ENCODE measurements at regions not wholly inside any gene's neighbourhood (a gene's known extent, or its start where the extent isn't known, plus 50 kb on each side); places are given as distances from the start of the nearest gene placed in this dataset.

DNA sequence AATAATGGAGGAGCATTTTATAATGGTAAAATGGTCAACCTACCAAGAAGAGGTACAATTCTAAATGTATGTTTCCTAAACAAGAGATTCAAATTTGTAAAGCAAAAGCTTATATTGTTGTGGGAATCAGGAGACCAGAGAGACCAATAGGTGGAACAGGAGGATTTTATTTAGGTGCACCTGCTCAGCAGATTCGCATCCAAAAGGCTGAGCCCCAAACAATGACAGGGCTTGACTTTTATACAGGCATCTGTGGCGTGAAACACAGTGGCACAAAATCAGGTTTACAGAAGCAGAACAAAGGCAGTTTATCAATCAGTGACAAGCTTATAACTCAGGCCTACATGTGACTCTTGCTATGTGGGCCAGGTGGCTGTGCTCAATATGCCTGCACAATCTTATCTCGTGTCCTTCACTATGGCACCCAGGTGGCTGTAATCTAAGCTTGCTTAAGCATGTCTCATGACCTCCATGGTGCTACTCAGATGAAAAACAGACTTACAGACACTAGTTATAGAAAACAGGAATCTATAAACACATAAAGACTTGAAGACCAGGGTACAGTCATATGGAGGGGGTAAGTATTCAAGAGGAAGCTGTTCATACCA is 780.2 kb upstream of the CA10 start:
- Histone ChIP-seq H2AFZ (no peak overlapping the region), H4K20me1 (replicated peaks; ENCODE audit: insufficient read depth) (no peaks in the 10 kb centered on the region), H3K9me2 (ENCODE audit: insufficient read depth) (peaks cover 6% of the 10 kb centered on the region), H3K27ac (ENCODE audit: low read depth) (no peak overlapping the region), H3K36me3 (ENCODE audit: insufficient read depth) (no peaks in the 10 kb centered on the region), H3K79me2 (replicated peaks; ENCODE audit: insufficient read depth) (no peaks in the 10 kb centered on the region), H3K27me3 (ENCODE audit: insufficient read depth) (no peaks in the 10 kb centered on the region), H3K4me3 (no peak overlapping the region), H3F3A (replicated peaks; ENCODE audit: low read depth) (no peaks in the 10 kb centered on the region), H3K4me2 (no peak overlapping the region), H3K4me1 (ENCODE audit: insufficient read depth) (peaks cover 20% of the 10 kb centered on the region)
- Mint-ChIP-seq H3K27ac (no peak overlapping the region), H3K4me1 (peaks cover 13% of the 10 kb centered on the region), H3K4me3 (no peak overlapping the region), H3K9me3 (peaks cover 27% of the 10 kb centered on the region), H3K27me3 (ENCODE audit: insufficient read depth, low read depth, poor library complexity) (no peaks in the 10 kb centered on the region), H3K36me3 (ENCODE audit: low read depth) (peaks cover 19% of the 10 kb centered on the region)
- no peak for TF ChIP-seq ZNF331 (CRISPR knock-in tag; IDR thresholded peaks at IDR 0.05; ENCODE audit: low read depth)
- no peak for TF ChIP-seq STAT1 (IDR thresholded peaks at IDR 0.05; ENCODE audit: unreplicated experiment)
- DNase-seq (ENCODE audit: low spot score) (no peak), ATAC-seq (no peak)

GRCh38 chr17:52930581-52930980 is 772.1 kb upstream of the CA10 start:
- DNase-seq (ENCODE audit: low spot score) = no peak
- no peak for TF ChIP-seq POLR2AphosphoS5 (IDR thresholded peaks at IDR 0.05; ENCODE audit: low read depth)
- TF ChIP-seq, protein P1, sequence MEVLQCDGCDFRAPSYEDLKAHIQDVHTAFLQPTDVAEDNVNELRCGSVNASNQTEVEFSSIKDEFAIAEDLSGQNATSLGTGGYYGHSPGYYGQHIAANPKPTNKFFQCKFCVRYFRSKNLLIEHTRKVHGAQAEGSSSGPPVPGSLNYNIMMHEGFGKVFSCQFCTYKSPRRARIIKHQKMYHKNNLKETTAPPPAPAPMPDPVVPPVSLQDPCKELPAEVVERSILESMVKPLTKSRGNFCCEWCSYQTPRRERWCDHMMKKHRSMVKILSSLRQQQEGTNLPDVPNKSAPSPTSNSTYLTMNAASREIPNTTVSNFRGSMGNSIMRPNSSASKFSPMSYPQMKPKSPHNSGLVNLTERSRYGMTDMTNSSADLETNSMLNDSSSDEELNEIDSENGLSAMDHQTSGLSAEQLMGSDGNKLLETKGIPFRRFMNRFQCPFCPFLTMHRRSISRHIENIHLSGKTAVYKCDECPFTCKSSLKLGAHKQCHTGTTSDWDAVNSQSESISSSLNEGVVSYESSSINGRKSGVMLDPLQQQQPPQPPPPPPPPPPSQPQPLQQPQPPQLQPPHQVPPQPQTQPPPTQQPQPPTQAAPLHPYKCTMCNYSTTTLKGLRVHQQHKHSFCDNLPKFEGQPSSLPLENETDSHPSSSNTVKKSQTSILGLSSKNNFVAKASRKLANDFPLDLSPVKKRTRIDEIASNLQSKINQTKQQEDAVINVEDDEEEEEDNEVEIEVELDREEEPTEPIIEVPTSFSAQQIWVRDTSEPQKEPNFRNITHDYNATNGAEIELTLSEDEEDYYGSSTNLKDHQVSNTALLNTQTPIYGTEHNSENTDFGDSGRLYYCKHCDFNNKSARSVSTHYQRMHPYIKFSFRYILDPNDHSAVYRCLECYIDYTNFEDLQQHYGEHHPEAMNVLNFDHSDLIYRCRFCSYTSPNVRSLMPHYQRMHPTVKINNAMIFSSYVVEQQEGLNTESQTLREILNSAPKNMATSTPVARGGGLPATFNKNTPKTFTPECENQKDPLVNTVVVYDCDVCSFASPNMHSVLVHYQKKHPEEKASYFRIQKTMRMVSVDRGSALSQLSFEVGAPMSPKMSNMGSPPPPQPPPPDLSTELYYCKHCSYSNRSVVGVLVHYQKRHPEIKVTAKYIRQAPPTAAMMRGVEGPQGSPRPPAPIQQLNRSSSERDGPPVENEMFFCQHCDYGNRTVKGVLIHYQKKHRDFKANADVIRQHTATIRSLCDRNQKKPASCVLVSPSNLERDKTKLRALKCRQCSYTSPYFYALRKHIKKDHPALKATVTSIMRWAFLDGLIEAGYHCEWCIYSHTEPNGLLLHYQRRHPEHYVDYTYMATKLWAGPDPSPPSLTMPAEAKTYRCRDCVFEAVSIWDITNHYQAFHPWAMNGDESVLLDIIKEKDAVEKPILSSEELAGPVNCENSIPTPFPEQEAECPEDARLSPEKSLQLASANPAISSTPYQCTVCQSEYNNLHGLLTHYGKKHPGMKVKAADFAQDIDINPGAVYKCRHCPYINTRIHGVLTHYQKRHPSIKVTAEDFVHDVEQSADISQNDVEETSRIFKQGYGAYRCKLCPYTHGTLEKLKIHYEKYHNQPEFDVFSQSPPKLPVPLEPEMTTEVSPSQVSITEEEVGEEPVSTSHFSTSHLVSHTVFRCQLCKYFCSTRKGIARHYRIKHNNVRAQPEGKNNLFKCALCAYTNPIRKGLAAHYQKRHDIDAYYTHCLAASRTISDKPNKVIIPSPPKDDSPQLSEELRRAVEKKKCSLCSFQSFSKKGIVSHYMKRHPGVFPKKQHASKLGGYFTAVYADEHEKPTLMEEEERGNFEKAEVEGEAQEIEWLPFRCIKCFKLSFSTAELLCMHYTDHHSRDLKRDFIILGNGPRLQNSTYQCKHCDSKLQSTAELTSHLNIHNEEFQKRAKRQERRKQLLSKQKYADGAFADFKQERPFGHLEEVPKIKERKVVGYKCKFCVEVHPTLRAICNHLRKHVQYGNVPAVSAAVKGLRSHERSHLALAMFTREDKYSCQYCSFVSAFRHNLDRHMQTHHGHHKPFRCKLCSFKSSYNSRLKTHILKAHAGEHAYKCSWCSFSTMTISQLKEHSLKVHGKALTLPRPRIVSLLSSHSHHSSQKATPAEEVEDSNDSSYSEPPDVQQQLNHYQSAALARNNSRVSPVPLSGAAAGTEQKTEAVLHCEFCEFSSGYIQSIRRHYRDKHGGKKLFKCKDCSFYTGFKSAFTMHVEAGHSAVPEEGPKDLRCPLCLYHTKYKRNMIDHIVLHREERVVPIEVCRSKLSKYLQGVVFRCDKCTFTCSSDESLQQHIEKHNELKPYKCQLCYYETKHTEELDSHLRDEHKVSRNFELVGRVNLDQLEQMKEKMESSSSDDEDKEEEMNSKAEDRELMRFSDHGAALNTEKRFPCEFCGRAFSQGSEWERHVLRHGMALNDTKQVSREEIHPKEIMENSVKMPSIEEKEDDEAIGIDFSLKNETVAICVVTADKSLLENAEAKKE (CRISPR knock-in tag; IDR thresholded peaks at IDR 0.05) = no peak
- TF ChIP-seq CREB1 (CRISPR knock-in tag; IDR thresholded peaks at IDR 0.05; ENCODE audit: low read depth) = no peak
- no peak for TF ChIP-seq EZH2phosphoT487 (IDR thresholded peaks at IDR 0.05; ENCODE audit: unreplicated experiment)
- TF ChIP-seq, protein P2, sequence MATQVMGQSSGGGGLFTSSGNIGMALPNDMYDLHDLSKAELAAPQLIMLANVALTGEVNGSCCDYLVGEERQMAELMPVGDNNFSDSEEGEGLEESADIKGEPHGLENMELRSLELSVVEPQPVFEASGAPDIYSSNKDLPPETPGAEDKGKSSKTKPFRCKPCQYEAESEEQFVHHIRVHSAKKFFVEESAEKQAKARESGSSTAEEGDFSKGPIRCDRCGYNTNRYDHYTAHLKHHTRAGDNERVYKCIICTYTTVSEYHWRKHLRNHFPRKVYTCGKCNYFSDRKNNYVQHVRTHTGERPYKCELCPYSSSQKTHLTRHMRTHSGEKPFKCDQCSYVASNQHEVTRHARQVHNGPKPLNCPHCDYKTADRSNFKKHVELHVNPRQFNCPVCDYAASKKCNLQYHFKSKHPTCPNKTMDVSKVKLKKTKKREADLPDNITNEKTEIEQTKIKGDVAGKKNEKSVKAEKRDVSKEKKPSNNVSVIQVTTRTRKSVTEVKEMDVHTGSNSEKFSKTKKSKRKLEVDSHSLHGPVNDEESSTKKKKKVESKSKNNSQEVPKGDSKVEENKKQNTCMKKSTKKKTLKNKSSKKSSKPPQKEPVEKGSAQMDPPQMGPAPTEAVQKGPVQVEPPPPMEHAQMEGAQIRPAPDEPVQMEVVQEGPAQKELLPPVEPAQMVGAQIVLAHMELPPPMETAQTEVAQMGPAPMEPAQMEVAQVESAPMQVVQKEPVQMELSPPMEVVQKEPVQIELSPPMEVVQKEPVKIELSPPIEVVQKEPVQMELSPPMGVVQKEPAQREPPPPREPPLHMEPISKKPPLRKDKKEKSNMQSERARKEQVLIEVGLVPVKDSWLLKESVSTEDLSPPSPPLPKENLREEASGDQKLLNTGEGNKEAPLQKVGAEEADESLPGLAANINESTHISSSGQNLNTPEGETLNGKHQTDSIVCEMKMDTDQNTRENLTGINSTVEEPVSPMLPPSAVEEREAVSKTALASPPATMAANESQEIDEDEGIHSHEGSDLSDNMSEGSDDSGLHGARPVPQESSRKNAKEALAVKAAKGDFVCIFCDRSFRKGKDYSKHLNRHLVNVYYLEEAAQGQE (IDR thresholded peaks at IDR 0.05; ENCODE audit: unreplicated experiment) = no peak
- no peak for TF ChIP-seq ZNF331 (CRISPR knock-in tag; IDR thresholded peaks at IDR 0.05; ENCODE audit: low read depth)
- TF ChIP-seq ZNF114 (CRISPR knock-in tag; IDR thresholded peaks at IDR 0.05) = no peak
- TF ChIP-seq, protein P3, sequence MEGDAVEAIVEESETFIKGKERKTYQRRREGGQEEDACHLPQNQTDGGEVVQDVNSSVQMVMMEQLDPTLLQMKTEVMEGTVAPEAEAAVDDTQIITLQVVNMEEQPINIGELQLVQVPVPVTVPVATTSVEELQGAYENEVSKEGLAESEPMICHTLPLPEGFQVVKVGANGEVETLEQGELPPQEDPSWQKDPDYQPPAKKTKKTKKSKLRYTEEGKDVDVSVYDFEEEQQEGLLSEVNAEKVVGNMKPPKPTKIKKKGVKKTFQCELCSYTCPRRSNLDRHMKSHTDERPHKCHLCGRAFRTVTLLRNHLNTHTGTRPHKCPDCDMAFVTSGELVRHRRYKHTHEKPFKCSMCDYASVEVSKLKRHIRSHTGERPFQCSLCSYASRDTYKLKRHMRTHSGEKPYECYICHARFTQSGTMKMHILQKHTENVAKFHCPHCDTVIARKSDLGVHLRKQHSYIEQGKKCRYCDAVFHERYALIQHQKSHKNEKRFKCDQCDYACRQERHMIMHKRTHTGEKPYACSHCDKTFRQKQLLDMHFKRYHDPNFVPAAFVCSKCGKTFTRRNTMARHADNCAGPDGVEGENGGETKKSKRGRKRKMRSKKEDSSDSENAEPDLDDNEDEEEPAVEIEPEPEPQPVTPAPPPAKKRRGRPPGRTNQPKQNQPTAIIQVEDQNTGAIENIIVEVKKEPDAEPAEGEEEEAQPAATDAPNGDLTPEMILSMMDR (conservative IDR thresholded peaks at IDR 0.05; ENCODE audit: low read depth in 2 of 2) = no peak
- ATAC-seq = no peak
- Mint-ChIP-seq H3K9me3 (peaks cover 5% of the 10 kb centered on the region; the same call in 1 of the 3 replicates), H3K27me3 (ENCODE audit: insufficient read depth, low read depth, poor library complexity) (no peaks in the 10 kb centered on the region), H3K4me1 (no peaks in the 10 kb centered on the region), H3K4me3 (no peak overlapping the region), H3K27ac (no peak overlapping the region), H3K36me3 (ENCODE audit: low read depth) (peaks cover 3% of the 10 kb centered on the region; the same call in 2 of the 3 replicates)
- Histone ChIP-seq H3K79me2 (replicated peaks; ENCODE audit: insufficient read depth) (no peaks in the 10 kb centered on the region), H3K9me2 (ENCODE audit: insufficient read depth) (peaks cover 10% of the 10 kb centered on the region), H3K27me3 (ENCODE audit: insufficient read depth) (no peaks in the 10 kb centered on the region), H3F3A (replicated peaks; ENCODE audit: low read depth) (no peaks in the 10 kb centered on the region), H3K4me1 (ENCODE audit: insufficient read depth) (no peaks in the 10 kb centered on the region), H3K27ac (ENCODE audit: low read depth) (no peak overlapping the region), H3K4me3 (no peak overlapping the region), H3K4me2 (no peak overlapping the region), H3K36me3 (ENCODE audit: insufficient read depth) (no peaks in the 10 kb centered on the region), H2AFZ (no peak overlapping the region), H4K20me1 (replicated peaks; ENCODE audit: insufficient read depth) (no peaks in the 10 kb centered on the region)

All from GM23338 (cell line).